SK-N-SH treated with all-trans-retinoic acid at 6 μM for 48 hours (cell line): ENCODE measurements at regions not wholly inside any gene's neighbourhood (a gene's known extent, or its start where the extent isn't known, plus 50 kb on each side); places are given as distances from the start of the nearest gene placed in this dataset.

Experiments
- CSDC2 ChIP-seq: fragments of 250-450 bp; sonication (Bioruptor Pico); IDR thresholded peaks from 2 replicates; pipeline ENCODE4 v1.5.0; 2020; ENCODE audit warnings: mild to moderate bottlenecking, moderate library complexity
- ZC3H10 ChIP-seq: fragments of 250-450 bp; sonication (Bioruptor Pico); IDR thresholded peaks from 2 replicates; pipeline ENCODE4 v1.5.1; 2021; ENCODE audit warnings: mild to moderate bottlenecking, moderate library complexity
- ZFP3 ChIP-seq: fragments of 250-450 bp; sonication (Bioruptor Pico); IDR thresholded peaks from 2 replicates; pipeline ENCODE4 v1.5.0; 2020; ENCODE audit warnings: mild to moderate bottlenecking, moderate library complexity

DNA sequence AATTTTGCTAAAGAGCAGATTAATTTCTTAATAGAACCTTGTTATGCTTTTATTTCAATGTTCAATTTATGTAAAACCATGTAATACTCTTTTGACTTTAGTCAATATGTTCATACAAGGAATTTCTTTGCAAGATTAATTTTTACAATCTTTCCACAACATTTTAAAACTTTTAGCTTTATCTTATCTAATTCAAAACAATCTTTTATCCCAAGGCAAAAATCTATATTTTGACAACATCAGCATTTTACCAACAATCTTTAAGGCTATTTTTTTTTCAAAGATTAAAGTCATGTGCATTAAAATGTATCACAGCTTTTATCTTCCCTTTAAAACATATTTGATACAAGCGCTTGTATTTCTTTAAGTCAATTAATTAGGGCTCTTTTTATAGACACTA lies 914.7 kb downstream of the PLOD2 start:
- no peak for TF ChIP-seq CSDC2 (CRISPR knock-in tag)
- no peak for TF ChIP-seq ZC3H10 (CRISPR knock-in tag)
- TF ChIP-seq ZFP3 (CRISPR knock-in tag) = no peak
